Upper lobe of left lung (tissue), 4 donors: ENCODE measurements at regions not wholly inside any gene's neighbourhood (a gene's known extent, or its start where the extent isn't known, plus 50 kb on each side); places are given as distances from the start of the nearest gene placed in this dataset.

Experiments
- CTCF ChIP-seq, 6 experiments: fragments of 450-650 bp in 4 of 6; fragments of 200-600 bp in 2 of 6; sonication (generic) in 2 of 6; IDR thresholded peaks; one replicate each; pipeline ENCODE4 v1.5.1; 2016 to 2019; ENCODE audit warnings: antibody characterized with exemption in 6 of 6
- EP300 ChIP-seq, 4 donors: sonication (generic); formaldehyde crosslinking; IDR thresholded peaks; one replicate each; pipeline ENCODE4 v1.5.1; 2017; ENCODE audit warnings: antibody characterized with exemption in 4 of 4, control low read depth in 2 of 4
- POLR2A ChIP-seq, 4 donors: fragments of 450-650 bp; IDR thresholded peaks; one replicate each; pipeline ENCODE4 v1.5.1; 2016 to 2017; ENCODE audit warnings: antibody characterized with exemption in 4 of 4, mild to moderate bottlenecking in 2 of 4

- TF ChIP-seq CTCF (IDR thresholded peaks at IDR 0.05) (no peak), POLR2A (IDR thresholded peaks at IDR 0.05) (no peak), EP300 (IDR thresholded peaks at IDR 0.05) (no peak)
Observed at GRCh38 chr3:151550642-151551041, 89.8 kb upstream of the IGSF10 start.
